A549 (cell line): ENCODE measurements at regions not wholly inside any gene's neighbourhood (a gene's known extent, or its start where the extent isn't known, plus 50 kb on each side); places are given as distances from the start of the nearest gene placed in this dataset.

Experiments
- ATAC-seq, 2 experiments: fragments of 200-7000 bp in 1 of 2; fragments of >200 bp in 1 of 2; cut with Nextera tagmentation in 1 of 2; cut with Tn5 transposase in 1 of 2; 3 replicates each; pipeline versions ENCODE4 v1.8.0 to v1.9.1; 2018 to 2020; ENCODE audit warnings: mild to moderate bottlenecking in 1 of 2, moderate library complexity in 1 of 2
- CTCF ChIA-PET: fragments of 300-600 bp; sonication (Branson Sonifier 250); formaldehyde crosslinking; extraction: SDS; loops from one replicate; lab custom pipeline; 2021; ENCODE audit warnings: antibody characterized with exemption, inconsistent platforms; lab: Yijun Ruan, JAX
- POLR2A ChIA-PET: fragments of 350-600 bp; formaldehyde crosslinking; extraction: SDS; loops from one replicate; lab custom pipeline; 2021; ENCODE audit warnings: antibody characterized with exemption, inconsistent platforms; lab: Yijun Ruan, JAX
- DNase-seq, 2 experiments: peaks; one replicate each; pipeline versions ENCODE4 v3.0.0 to v3.0.0-alpha.2; 2011 to 2016; ENCODE audit warnings: low read depth in 1 of 2, low spot score in 1 of 2
- FAIRE-seq: peaks from 2 replicates; lab custom pipeline; 2011; peaks lifted over from hg19 to GRCh38; lab: Jason Lieb, UNC
- H3K27ac ChIP-seq, 2 experiments: fragments of >200 bp; sonication (Bioruptor Twin); formaldehyde crosslinking; 3 replicates each; pipeline ENCODE4 v1.5.1; 2016 to 2017
- H3K4me1 ChIP-seq: fragments of >200 bp; sonication (Bioruptor Twin); formaldehyde crosslinking; 3 replicates; pipeline ENCODE4 v1.6.1; 2016
- H3K4me2 ChIP-seq: fragments of >200 bp; sonication (Bioruptor Twin); formaldehyde crosslinking; 3 replicates; pipeline ENCODE4 v1.6.1; 2016
- H3K4me3 ChIP-seq: fragments of >200 bp; sonication (Bioruptor Twin); formaldehyde crosslinking; 3 replicates; pipeline ENCODE4 v1.5.1; 2016
- H3K9me3 ChIP-seq: fragments of >200 bp; sonication (Bioruptor Twin); formaldehyde crosslinking; 3 replicates; pipeline ENCODE4 v1.6.1; 2016
- BCL3 ChIP-seq: fragments of >200 bp; sonication (Bioruptor Twin); formaldehyde crosslinking; IDR thresholded peaks from 3 replicates; pipeline ENCODE4 v1.6.1; 2016
- CBX2 ChIP-seq: fragments of 200-600 bp; sonication (generic); IDR thresholded peaks from 2 replicates; pipeline ENCODE4 v1.6.1; 2016; ENCODE audit warnings: low read depth, mild to moderate bottlenecking, borderline replicate concordance
- CHD4 ChIP-seq: fragments of 200-600 bp; sonication (generic); IDR thresholded peaks from 2 replicates; pipeline ENCODE4 v1.6.1; 2016; ENCODE audit warnings: antibody characterized with exemption, mild to moderate bottlenecking, borderline replicate concordance
- EP300 ChIP-seq, 2 experiments: fragments of >200 bp; sonication (Bioruptor Twin); formaldehyde crosslinking; IDR thresholded peaks; 2 replicates in 1 of 2; 3 replicates in 1 of 2; pipeline ENCODE4 v1.6.1; 2016 to 2017
- FOSB ChIP-seq: fragments of 250-450 bp; sonication (Bioruptor Pico); IDR thresholded peaks from 2 replicates; pipeline ENCODE4 v1.5.0; 2020; ENCODE audit warnings: mild to moderate bottlenecking, moderate library complexity
- GATA3 ChIP-seq: IDR thresholded peaks from 2 replicates; pipeline ENCODE4 v1.6.1; 2012; ENCODE audit warnings: borderline replicate concordance
- HDAC2 ChIP-seq: fragments of 200-600 bp; sonication (generic); IDR thresholded peaks from 2 replicates; pipeline ENCODE4 v1.6.1; 2016
- HEYL ChIP-seq: fragments of 250-450 bp; sonication (Bioruptor Pico); IDR thresholded peaks from 2 replicates; pipeline ENCODE4 v1.8.0; 2021; ENCODE audit warnings: mild to moderate bottlenecking, moderate library complexity
- HOXA7 ChIP-seq: fragments of 250-450 bp; sonication (Bioruptor Pico); IDR thresholded peaks from 2 replicates; pipeline ENCODE4 v1.5.0; 2020; ENCODE audit warnings: mild to moderate bottlenecking, moderate library complexity
- HOXB13 ChIP-seq: fragments of 250-450 bp; sonication (Bioruptor Pico); IDR thresholded peaks from 2 replicates; pipeline ENCODE4 v1.5.0; 2020; ENCODE audit warnings: low read depth, mild to moderate bottlenecking, moderate library complexity
- JUNB ChIP-seq: fragments of >200 bp; sonication (Bioruptor Twin); formaldehyde crosslinking; IDR thresholded peaks from 2 replicates; pipeline ENCODE4 v1.6.1; 2016
- MAZ ChIP-seq: fragments of 150-350 bp; IDR thresholded peaks from 2 replicates; pipeline ENCODE4 v1.6.1; 2014; ENCODE audit warnings: antibody characterized with exemption, low read depth, low read length, borderline replicate concordance
- MYC ChIP-seq: IDR thresholded peaks from 2 replicates; pipeline ENCODE4 v1.6.1; 2012; ENCODE audit warnings: mild to moderate bottlenecking, inconsistent platforms, low read length, improper control_type of control experiment, borderline replicate concordance
- NPAS2 ChIP-seq: fragments of 250-450 bp; sonication (Bioruptor Pico); IDR thresholded peaks from 2 replicates; pipeline ENCODE4 v1.8.0; 2022; ENCODE audit warnings: mild to moderate bottlenecking, moderate library complexity, borderline replicate concordance
- NR3C1 ChIP-seq: fragments of >200 bp; sonication (Bioruptor Twin); formaldehyde crosslinking; IDR thresholded peaks from 3 replicates; pipeline ENCODE4 v1.6.1; 2017
- PHF8 ChIP-seq: fragments of 200-600 bp; sonication (generic); IDR thresholded peaks from 2 replicates; pipeline ENCODE4 v1.6.1; 2016; ENCODE audit warnings: low read depth, mild to moderate bottlenecking, antibody characterized with exemption, moderate library complexity, borderline replicate concordance
- RAD21 ChIP-seq, 2 experiments: fragments of >200 bp in 1 of 2; sonication (Bioruptor Twin) in 1 of 2; formaldehyde crosslinking in 1 of 2; IDR thresholded peaks in 1 of 2; conservative IDR thresholded peaks in 1 of 2; 2 replicates in 1 of 2; 3 replicates in 1 of 2; pipeline ENCODE4 v1.6.1; 2012 to 2018; ENCODE audit warnings: inconsistent platforms in 1 of 2
- REST ChIP-seq: fragments of 200-600 bp; sonication (generic); IDR thresholded peaks from 2 replicates; pipeline ENCODE4 v1.6.1; 2016; ENCODE audit warnings: antibody characterized with exemption, mild to moderate bottlenecking, moderate library complexity
- RFX5 ChIP-seq: fragments of 450-650 bp; IDR thresholded peaks from 2 replicates; pipeline ENCODE4 v1.7.1; 2014; ENCODE audit warnings: antibody characterized with exemption, mild to moderate bottlenecking, moderate library complexity
- RNF2 ChIP-seq: fragments of 200-600 bp; sonication (generic); IDR thresholded peaks from 2 replicates; pipeline ENCODE4 v1.6.1; 2016; ENCODE audit warnings: low read depth, mild to moderate bottlenecking, antibody characterized with exemption, moderate library complexity, borderline replicate concordance
- SMC3 ChIP-seq: fragments of >200 bp; sonication (Bioruptor Twin); formaldehyde crosslinking; IDR thresholded peaks from 3 replicates; pipeline ENCODE4 v1.6.1; 2018; ENCODE audit warnings: inconsistent platforms
- TP53 ChIP-seq: fragments of 250-450 bp; sonication (Bioruptor Pico); IDR thresholded peaks from 2 replicates; pipeline ENCODE4 v1.5.0; 2021; ENCODE audit warnings: mild to moderate bottlenecking, moderate library complexity
- ZFP36 ChIP-seq: fragments of 450-650 bp; IDR thresholded peaks from 2 replicates; pipeline ENCODE4 v1.6.1; 2014; ENCODE audit warnings: borderline replicate concordance; ENCODE audit not compliant: partially characterized antibody
- WGBS: methylation state at CpG from one replicate; pipeline ENCODE4 v1.1.6; 2017; ENCODE audit errors: missing lambda C conversion rate; 5-methylcytosine and 5-hydroxymethylcytosine counted together

GRCh38 chr20:12057778-12058177, 140.1 kb downstream of the BTBD3 start:
- Histone ChIP-seq H3K4me2 (no peak overlapping the region), H3K9me3 (0 out of 3 replicates have a peak, but pooled peaks cover 2% of the 10 kb centered on the region), H3K27ac (no peak overlapping the region), H3K4me1 (no peaks in the 10 kb centered on the region), H3K4me3 (no peak overlapping the region)
- DNase-seq = no peak
- WGBS = 34% methylated on average over 6 of the region's 6 CpGs
- no peak for TF ChIP-seq CHD4
- TF ChIP-seq HDAC2 = no peak
- TF ChIP-seq RNF2 = no peak
- no peak for TF ChIP-seq MAZ
- no peak for TF ChIP-seq CBX2
- no peak for TF ChIP-seq ZFP36
- TF ChIP-seq GATA3 = no peak
- no peak for TF ChIP-seq HOXA7
- no peak for TF ChIP-seq MYC
- TF ChIP-seq BCL3 = no peak
- no peak for TF ChIP-seq EP300 (IDR thresholded peaks at IDR 0.05)
- no peak for ATAC-seq
- no peak for FAIRE-seq
- CTCF ChIA-PET = no interaction called here
- POLR2A ChIA-PET = no interaction called here

- DNase-seq = no peak
- Histone ChIP-seq H3K27ac (no peak overlapping the region), H3K4me2 (no peak overlapping the region), H3K4me3 (no peak overlapping the region), H3K9me3 (0 out of 3 replicates have a peak, but pooled peaks cover 2% of the 10 kb centered on the region), H3K4me1 (no peaks in the 10 kb centered on the region)
- 27% methylated on average over 4 of the region's 4 CpGs for WGBS
- ChIA-PET CTCF (no interaction called here), POLR2A (no interaction called here)
- FAIRE-seq = no peak
- no peak for ATAC-seq
- TF ChIP-seq NPAS2 (CRISPR knock-in tag) (no peak), RNF2 (no peak), REST (no peak), RFX5 (no peak), FOSB (no peak), CHD4 (no peak), HOXB13 (CRISPR knock-in tag) (no peak), TP53 (CRISPR knock-in tag) (no peak), GATA3 (no peak), NR3C1 (no peak), RAD21 (conservative IDR thresholded peaks at IDR 0.05 in 1 of 2, IDR thresholded peaks at IDR 0.05 in 1 of 2) (no peak), HOXA7 (no peak), EP300 (IDR thresholded peaks at IDR 0.05) (no peak), JUNB (no peak), HEYL (CRISPR knock-in tag) (no peak), SMC3 (no peak), PHF8 (no peak)
Measured at GRCh38 chr20:12058216-12058615, 140.5 kb downstream of the BTBD3 start.
